ENCODE measurements at regions not wholly inside any gene's neighbourhood (a gene's known extent, or its start where the extent isn't known, plus 50 kb on each side); places are given as distances from the start of the nearest gene placed in this dataset.

DNA sequence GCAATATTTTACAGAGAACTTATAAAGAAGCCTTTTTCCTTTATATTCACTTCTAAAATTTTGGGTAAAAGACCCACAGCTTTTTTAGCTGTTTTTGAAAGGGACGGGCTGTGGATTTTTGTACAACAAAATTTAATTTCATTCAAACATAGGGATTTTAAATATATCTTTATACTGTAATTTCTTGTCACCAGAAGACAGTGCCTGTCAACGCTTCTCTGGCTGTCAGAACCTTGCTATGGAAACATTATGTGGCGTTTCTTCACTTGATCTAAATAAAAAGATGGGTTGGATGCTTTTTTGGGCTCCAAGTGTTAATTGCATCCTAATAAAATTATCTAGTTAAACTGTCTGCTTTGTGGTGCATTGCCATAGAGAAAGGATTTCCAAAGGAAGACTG lies 635.6 kb upstream of the ALCAM start:
- DNase-seq: no peak

DNA sequence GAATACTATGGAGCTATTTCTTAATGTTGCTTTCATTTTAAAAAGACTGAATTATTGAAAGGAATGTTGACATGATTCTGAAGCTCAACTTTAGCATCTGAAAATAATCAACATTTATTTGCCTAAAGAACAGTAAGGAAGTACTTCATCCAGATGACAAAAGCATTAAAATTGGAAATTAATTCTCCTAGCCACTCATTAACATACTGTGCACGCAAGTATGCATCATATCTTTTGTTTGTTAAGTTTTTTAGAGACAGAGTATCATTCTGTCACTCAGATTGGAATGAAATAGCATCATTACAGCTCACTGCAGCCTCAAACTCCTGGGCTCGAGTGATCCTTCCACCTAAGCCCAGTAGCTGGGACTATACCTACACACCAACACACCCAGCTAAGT lies 632.1 kb upstream of the ALCAM start:
- no peak for DNase-seq

DNA sequence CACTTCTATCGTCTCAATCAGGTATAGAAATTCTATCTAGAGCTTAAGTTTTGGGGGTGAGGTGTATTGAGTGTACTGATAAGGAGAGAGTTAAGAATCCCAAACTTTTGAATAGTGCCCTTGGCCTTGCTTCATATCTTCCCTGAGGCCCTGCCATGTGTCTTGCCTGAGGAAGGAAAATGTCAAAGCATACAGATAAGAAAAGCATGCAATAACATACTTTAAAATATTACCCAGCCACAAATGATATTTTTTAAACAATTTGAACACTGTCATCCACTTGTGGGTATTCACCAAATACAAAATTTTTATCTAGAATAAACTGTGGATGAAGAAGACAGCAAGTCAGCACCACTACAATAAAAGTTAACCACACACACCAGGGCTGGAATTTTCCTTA lies 631.0 kb upstream of the ALCAM start:
- DNase-seq: no peak

DNA sequence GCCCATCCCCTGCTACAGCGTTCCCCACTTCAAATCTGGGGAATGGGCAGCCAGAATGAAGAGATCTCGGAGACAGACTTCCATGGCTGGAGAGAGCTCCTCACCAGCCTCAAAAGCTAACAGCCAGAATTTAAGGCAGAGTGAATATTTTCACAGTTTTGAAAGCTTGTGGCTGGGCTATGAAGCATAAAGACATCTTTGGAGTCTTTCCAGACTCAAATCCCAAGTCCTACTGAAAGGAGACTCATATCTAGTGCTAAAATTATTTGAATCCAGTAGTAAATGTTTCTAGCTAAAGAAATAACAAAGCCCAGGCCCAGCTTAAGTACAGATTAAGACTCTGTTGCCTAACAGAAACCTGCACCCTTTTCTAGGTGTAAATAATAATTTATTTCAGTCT lies 628.4 kb upstream of the ALCAM start:
- no peak for DNase-seq

DNA sequence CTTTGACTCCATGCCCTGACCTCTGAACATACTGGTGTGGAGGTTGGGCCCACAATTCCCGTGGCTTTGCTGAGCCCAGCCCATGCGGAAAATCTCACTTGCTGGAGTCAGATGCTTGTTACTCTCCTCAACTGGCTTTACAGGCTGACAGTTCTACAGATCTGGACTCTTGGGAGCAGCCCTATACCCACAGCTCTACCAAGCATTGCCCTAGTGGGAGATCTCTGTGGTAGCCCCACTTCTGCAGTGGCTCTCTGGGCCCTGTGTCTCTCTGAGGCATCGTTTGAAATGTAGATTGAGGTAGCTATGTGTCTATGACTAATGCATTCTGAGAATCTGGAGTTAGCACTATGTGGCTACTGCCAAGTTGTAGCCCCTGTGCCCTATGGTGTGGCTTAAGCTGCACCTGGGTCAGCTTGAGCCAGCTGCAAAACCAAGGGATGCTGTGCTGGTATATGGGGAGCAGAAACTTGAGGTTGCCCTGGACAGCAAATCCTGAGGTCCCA lies 625.8 kb upstream of the ALCAM start:
- DNase-seq: no peak

DNA sequence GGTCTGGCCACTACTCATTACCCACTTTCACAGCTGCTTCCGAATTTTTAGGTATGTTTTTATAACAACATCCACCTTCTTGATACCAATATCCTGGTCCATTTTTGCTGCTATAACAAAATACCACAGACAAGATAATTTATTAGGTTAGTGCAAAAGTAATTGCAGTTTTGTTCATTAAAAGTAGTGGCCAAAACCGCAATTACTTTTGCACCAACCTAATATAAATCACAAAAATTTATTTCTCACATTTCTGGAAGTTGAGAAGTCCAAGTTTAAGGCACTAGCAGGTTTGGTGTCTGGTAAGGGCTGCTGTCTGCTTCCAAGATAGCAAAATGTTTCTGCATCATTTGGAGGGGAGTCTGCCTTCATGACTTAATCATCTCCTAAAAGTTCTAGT lies 624.7 kb upstream of the ALCAM start:
- no peak for DNase-seq

DNA sequence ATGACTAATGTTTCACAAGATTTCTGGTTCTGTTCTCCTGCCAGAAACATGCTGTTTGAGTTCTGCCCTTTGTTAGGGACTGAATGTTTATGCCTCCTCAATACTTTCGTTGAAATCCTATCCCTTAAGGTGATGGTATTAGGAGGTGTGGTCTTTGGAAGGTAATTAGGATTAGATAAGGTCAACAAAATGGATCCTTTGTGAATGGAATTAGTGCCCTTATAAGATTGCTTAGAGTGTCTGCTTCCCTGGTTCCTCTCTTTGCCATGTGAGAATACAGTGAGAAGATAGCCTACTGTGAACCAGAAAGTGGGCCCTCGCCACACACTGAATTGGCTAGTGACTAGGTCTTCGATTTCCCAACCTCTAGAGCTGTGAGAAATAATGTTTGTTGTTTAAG lies 621.4 kb upstream of the ALCAM start:
- no peak for DNase-seq

DNA sequence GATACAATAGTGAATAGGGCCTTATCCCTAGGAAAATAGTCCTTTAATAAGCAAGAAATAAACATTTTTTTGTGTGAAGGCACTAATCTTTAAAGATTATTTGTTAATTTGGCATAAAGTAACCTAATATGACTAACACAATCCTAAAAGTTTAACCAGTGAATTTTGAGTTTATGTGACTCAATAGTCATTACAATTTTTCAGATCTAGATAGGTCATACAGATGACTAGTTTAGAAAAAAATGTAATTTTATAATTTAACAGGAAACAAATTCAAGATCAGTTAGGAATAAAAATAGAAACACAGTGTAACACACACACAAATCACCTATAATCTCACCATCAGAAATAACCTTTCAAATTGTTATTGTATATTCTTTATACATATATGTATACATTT lies 620.7 kb upstream of the ALCAM start:
- DNase-seq: no peak

DNA sequence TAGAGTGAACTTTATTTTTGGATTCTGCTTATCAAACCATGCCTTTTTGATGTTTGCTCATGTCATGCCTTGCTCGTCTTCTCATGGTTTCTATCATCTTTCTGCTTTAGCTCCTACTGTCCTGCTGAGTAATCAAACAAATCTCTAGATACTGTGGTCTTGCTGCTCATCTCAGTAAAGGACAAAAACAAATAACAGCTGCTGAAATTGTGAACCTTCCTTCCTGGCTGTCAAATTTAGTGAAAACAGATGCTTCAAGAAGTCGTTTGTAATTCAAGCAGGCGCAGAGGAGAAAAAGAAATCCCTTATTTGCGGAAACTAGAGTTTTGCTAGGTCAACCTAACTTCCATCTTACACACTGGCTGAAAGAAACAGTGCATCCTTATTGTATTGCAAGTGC lies 616.1 kb upstream of the ALCAM start:
- peak; percentile 98 for DNase-seq

DNA sequence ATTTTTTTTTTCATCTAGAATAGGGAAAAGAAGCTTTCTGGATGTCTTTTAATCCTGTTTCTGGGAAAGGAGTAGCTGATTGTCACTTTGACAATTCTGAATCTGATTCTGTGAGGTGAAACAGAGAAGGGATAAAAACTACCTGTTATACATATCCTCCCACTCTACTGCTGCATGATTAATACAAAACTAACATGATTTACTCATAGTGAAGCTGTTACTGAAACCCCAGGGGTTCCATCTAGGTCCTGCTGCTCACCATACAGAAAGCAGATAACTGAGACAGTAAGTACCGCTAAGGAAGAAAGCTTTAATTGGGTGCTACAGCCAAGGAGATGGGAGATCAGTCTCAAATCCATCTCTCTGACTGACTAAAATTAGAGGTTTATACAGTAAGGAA lies 610.9 kb upstream of the ALCAM start:
- no peak for DNase-seq

DNA sequence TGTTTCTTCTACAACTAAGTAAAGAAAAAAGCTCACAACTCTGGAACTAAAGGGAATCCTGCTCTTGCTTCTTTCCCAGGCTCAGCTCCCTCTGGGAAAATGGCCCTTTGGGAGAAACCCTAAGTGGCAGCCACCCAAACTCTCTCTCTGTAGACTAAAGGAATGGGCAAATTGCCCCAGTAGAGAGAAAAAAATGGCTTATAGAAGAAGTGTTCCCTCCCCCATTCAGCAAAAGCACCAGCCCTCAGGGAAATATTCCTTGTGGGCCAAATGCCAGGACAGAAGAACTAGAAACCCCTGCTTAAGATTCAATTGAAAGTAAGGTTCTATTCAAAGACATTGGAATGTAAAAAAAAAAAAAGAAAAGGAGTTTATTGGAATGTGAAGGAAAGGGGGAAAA lies 603.7 kb upstream of the ALCAM start:
- DNase-seq: no peak

DNA sequence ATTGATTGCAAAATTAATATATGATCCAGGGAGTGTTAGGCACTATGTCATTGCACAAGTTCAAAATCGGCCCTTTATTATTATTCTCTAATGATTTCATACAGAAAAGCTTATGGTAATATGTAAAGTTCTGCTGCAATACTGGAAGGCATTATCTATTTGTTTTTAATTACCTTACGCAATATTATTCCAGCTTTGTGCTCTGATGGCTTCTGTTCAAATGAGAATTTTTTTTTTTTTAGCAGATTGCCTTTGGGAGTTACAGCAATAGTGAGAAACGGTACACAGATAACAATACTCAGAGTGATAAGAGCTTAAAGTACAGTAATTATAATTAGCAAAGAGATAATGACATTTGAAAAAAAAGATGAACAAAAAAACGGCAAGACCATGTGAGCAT lies 602.2 kb upstream of the ALCAM start:
- DNase-seq: peak; percentile 59

DNA sequence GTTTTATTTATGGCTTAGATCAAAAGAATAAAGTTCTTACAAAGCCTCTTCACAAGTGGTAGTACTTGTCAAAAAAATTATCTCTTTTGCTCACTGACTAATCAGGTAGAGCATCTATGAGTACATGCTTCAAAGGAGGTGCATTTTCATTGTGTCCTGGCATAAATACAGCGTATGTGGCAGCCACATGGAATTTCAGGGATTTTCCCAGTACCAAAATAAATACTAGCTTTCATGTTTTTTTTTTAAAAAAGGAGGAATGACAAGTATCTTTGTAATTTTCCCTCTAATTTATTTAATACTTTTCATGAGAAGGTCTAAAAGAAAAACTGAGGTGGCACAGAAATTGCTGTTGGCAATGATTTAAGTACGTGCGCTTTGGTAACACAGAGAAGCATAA lies 597.8 kb upstream of the ALCAM start:
- no peak for DNase-seq

DNA sequence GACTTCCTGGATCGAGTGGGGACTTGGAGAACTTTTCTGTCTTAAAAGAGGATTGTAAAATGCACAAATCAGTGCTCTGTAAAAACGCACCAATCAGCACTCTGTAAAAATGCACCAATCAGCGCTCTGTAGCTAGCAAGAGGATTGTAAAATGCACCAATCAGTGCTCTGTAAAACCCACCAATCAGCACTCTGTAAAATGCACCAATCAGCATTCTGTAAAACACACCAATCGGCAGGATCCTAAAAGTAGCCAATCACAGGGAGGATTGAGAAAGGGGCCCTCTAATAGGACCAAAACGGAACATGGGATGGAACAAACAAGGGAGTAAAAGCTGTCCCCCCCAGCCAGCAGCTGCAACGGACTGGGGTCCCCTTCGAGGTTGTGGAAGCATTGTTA lies 587.4 kb upstream of the ALCAM start:
- DNase-seq: no peak

DNA sequence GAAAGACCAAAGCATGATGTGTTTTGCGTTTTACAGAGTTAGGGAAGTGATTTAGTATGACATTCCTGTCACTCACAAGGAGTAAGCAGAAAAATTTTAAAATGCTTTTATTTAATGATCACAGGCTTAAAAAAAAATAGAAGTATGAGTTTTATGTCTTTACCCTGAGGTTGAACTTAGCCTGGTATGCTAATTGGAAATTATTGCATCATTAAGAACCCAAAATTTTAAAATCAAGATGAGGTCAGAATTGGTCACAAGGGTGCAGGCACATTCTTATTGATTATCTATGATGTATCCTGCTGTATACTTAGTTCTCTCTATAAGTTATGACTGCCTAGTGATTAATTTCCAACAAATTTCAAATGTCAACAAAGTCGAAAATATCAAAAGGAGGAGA lies 585.6 kb upstream of the ALCAM start:
- peak; percentile 31 for DNase-seq

DNA sequence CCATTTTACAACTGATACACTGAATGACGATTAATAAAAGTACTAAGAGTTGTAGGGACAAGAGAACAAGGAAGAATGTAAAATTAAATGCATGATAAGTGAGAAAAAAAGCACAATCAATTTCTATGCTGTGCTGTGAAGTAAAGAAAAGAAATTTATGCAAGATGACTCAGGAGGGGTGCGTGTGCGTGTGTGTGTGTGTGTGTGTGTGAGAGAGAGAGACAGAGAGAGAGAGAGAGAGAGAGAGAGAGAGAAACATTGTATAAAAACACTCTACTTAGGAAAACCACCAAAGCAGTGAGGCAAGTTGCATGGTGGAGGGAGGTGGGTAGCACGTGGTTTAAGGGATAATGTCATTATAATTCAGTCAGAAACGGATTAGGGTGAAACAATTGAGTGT lies 580.8 kb upstream of the ALCAM start:
- no peak for DNase-seq

DNA sequence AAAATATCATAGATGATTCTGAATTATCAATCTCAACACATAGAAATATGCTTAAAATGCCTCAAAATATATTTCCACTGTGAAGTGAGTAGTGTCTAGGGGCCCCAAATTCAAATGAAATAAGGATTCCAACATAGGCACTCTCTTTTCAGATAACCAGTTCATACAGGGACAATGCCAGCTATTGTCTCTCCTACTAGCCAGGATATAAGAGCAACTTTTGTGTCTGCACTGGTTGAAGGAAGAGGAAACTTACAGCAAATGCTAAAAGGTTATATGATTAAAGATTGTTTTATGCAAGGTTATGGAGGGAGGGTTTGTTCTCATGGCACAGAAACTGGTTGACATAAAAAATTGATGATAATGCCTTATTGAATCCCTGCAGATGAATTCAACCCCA lies 579.4 kb upstream of the ALCAM start:
- no peak for DNase-seq

DNA sequence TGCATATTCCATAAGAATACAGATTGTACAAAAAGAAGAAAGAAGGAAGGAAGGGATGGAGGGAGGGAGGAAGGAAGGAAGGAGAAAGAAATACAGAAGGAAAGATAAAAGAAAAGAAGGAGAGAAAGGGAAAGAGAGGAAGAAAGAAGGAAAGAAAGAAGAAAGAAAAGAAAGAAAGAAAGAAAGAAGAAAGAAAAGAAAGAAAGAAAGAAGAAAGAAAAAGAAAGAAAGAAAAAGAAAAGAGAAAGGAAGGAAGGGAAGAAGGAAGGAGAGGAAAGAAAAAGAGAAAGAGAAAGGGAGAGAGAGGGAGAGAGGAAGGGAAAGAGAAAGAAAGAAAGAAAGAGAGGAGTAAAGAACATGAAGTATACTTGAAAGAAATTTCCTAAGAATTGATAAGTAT lies 577.9 kb upstream of the ALCAM start:
- no peak for DNase-seq

DNA sequence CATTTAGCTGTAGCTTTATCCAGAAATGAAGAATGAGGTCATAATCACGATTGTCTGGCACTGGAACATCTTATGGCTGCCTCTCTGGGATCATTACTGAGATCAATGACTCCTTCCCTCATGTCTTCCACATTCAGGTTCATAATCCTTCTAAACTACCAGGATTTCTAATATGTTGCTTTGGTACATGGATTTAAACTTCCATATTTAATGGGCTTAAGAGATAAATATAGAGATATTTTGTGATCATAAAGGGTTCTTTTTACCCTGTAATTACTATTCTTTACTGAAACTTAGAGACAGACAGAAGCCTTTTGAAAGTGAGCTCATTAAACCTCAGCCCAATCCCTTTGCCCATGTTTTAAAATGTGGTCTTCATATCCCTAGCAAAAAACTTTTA lies 575.4 kb upstream of the ALCAM start:
- peak; percentile 7 for DNase-seq

DNA sequence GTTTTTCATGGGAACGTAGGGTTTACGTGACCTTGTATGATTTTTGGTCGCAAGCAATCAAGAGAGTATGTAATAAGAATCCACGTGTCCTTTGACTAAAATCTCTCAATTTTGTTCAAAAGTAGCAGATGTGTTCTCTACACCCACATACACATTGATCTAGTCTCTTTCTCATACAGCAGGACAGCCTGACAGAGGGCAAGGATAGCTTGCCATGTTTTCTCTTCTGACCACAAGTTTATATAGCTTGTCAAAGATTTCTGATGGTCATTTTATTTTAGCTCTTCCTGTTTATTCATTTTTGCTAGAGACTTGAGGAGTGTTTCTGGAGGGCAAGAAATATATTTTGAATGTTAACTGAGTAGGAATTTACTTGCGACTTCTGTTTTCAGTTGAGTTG lies 570.2 kb upstream of the ALCAM start:
- DNase-seq: no peak

DNA sequence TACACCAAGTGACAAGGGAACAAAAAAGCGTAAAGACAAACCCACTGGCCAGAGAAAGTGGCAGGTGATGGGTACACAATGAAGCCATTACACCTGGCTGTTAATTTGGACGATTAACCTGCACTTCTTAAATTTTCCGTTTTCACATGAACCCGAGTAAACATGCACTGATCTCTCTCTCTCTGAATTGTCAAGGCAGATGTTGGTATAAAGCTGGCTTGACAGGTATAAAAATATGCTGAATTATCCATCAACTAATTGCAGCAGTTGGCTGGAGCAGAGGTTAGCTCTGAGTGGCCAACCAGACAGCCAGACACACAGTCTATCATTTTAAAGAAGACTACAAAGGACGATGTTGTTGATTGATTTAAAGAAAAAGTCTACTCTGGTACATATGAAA lies 561.7 kb upstream of the ALCAM start:
- peak; percentile 100 for DNase-seq

DNA sequence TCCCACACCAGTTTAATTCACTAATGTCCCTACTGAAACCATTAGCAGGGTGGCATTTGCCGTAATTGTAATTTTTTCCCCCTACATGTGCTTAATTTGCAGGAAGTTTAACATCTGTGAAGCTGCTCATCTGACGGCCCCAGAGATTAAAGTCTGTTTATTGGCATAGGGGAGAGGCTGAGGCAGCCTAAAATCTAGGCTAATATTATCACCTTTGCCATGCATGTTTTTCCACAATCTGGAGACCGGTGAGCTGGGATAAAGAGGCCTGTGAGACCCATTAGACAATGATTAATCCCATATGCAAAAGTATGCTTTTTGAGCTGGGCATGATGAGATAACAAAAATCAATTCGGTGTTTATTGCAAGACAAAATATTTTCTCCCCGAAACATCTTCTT lies 561.2 kb upstream of the ALCAM start:
- peak; percentile 89 for DNase-seq

DNA sequence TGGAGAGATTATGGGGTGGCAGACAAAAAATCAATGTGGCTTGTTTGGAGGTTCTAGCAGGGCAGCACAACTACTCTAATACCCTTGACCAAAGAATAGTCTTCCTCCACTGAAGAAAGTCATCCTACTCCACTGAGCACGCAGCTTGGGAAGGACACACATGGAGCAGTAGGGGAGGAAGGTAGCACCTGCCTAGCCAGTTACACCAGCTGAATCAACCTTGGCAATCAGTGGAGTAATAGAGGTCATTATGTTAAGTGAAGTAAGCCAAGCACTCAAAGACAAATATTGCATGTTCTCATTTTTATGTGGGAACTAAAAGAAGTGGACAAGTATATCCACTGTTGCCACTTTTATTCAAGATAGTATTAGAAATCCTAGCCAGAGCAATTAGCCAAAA lies 555.8 kb upstream of the ALCAM start:
- peak; percentile 85 for DNase-seq

DNA sequence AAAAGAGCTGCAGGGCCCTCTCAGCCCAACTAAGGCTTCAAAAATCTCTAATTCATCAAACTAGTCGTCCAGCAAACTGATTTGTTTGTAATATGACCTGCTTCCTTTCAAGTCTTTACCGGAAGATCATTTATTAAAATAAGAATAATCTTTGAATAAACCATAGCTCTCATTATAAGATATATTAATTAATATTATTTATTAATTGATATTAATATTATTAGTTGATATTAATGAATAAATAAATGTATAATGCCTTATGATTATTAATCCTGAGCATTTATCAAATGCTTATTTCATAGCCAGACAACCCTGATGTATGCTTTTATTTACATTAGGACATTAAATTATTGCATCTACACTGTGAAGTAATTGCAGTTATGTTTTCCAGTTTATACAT lies 550.7 kb upstream of the ALCAM start:
- no peak for DNase-seq

DNA sequence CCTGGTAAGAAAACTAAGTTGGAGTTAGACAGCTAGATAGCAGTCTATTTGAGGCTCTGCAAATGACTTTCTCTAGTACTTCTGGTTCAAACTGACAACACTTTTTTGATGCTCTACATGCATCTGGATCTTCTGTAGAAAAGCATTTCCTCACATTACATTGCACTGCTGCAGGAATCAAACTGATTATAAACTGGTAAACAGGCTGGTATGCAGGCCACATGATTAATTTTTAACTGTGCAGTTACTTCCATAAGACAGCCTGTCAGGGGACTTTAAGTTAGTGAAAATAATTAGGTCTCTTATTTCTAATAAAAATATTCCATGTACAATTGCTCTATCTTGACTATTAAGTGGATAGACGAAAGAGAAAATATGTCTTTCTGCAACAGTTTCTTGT lies 550.0 kb upstream of the ALCAM start:
- no peak for DNase-seq

DNA sequence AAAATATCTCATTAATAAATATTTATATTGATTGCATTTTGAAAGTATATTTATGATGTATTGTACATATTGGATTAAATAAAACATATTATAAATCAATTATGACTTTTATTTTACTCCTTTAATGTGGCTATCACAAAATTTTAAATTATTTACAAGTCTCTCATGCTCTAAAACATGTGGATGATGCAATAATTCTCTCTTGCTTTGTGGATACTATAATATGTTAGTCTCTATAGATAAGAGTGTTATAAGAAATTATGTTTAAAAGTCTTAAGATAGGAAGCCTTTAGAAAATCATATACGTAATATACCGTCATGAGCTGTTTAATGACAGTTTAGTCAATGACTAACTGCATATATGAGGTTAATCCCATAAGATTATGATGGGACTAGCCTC lies 547.4 kb upstream of the ALCAM start:
- DNase-seq: no peak

Data from NCI-H146 (cell line).